Loucy (cell line): ENCODE measurements at regions not wholly inside any gene's neighbourhood (a gene's known extent, or its start where the extent isn't known, plus 50 kb on each side); places are given as distances from the start of the nearest gene placed in this dataset.

Source experiments
- EZH2phosphoT487 ChIP-seq: fragments of 200-600 bp; IDR thresholded peaks from 2 replicates; pipeline ENCODE4 v1.6.1; 2018; ENCODE audit warnings: antibody characterized with exemption, mild to moderate bottlenecking, moderate library complexity, borderline replicate concordance
- TF ChIP-seq, protein P1 (sequence below): fragments of 200-600 bp; sonication (generic); conservative IDR thresholded peaks from 2 replicates; pipeline ENCODE4 v1.5.1; 2014; ENCODE audit warnings: mild to moderate bottlenecking, antibody characterized with exemption, low read length

DNA sequence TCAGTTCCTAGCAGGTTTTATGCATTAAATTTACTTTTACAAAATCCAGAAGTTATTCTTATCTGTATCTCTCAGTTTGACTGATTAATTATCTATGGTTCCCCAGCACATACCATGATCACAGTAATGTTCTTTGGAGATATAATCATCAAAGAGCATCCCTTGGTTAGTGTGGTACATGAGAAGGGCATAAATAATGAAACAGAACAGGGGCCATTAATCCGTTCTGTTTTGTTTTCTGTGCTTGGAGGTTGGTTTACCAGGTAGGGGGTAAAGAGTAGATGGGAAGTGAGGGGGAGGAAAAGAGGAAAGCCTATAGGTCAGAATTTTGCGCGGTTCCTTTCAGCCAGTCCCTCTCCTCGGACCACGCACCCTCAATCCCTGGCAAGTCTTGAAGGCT is 718.7 kb upstream of the TENM3 start:
- TF ChIP-seq, protein P1, sequence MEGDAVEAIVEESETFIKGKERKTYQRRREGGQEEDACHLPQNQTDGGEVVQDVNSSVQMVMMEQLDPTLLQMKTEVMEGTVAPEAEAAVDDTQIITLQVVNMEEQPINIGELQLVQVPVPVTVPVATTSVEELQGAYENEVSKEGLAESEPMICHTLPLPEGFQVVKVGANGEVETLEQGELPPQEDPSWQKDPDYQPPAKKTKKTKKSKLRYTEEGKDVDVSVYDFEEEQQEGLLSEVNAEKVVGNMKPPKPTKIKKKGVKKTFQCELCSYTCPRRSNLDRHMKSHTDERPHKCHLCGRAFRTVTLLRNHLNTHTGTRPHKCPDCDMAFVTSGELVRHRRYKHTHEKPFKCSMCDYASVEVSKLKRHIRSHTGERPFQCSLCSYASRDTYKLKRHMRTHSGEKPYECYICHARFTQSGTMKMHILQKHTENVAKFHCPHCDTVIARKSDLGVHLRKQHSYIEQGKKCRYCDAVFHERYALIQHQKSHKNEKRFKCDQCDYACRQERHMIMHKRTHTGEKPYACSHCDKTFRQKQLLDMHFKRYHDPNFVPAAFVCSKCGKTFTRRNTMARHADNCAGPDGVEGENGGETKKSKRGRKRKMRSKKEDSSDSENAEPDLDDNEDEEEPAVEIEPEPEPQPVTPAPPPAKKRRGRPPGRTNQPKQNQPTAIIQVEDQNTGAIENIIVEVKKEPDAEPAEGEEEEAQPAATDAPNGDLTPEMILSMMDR, result no peak
- TF ChIP-seq EZH2phosphoT487, result no peak
